ENCODE measurements at regions not wholly inside any gene's neighbourhood (a gene's known extent, or its start where the extent isn't known, plus 50 kb on each side); places are given as distances from the start of the nearest gene placed in this dataset.
"Not testable (repeated sequence)": the region's sequence is repeated elsewhere in the genome, so short reads cannot be mapped to it uniquely, and the experiment has no call there.

- no peaks in the 10 kb centered on the region for H3K9me2 ChIP-seq (replicated peaks; ENCODE audit: insufficient read depth, low read length)
- H3K9ac ChIP-seq (ENCODE audit: low read length), result no peak overlapping the region
- H3F3A ChIP-seq (ENCODE audit: insufficient read depth, low read length), result peaks cover 7% of the 10 kb centered on the region; the same call in 1 of the 2 replicates
- H4K20me1 ChIP-seq (ENCODE audit: insufficient read depth, low read length), result no peaks in the 10 kb centered on the region
- TF ChIP-seq EZH2phosphoT487 (IDR thresholded peaks at IDR 0.05; ENCODE audit: low read length) (no peak), CTCF (IDR thresholded peaks at IDR 0.05; ENCODE audit: low read length) (no peak), EZH2 (optimal IDR thresholded peaks at IDR 0.05; ENCODE audit: low read depth, low read length) (no peak)
- H3K79me2 ChIP-seq (ENCODE audit: low read length), result no peaks in the 10 kb centered on the region
- H3K4me1 ChIP-seq (ENCODE audit: low read length), result peaks cover 8% of the 10 kb centered on the region; the same call in 1 of the 2 replicates
- no peak overlapping the region for H3K27ac ChIP-seq (ENCODE audit: low read length)
- H3K27me3 ChIP-seq (replicated peaks; ENCODE audit: insufficient read depth, low read length), result no peaks in the 10 kb centered on the region
- DNase-seq, result no peak
- H3K4me3 ChIP-seq (ENCODE audit: low read length), result no peak overlapping the region
- H3K36me3 ChIP-seq (replicated peaks; ENCODE audit: insufficient read depth, low read length), result no peaks in the 10 kb centered on the region
- H3K4me2 ChIP-seq (ENCODE audit: low read depth, low read length), result no peak overlapping the region
- no peak overlapping the region for H2AFZ ChIP-seq (ENCODE audit: low read length)
- H3K9me3 ChIP-seq (replicated peaks; ENCODE audit: insufficient read depth, low read length), result no peaks in the 10 kb centered on the region
These were observed 73.6 kb upstream of the ELK3 start for GRCh38 chr12:96120359-96121100.

GRCh38 chr12:96121271-96121711 is 72.9 kb upstream of the ELK3 start:
- peaks cover 8% of the 10 kb centered on the region; the same call in 1 of the 2 replicates for H3K4me1 ChIP-seq (ENCODE audit: low read length)
- no peak overlapping the region for H3K4me3 ChIP-seq (ENCODE audit: low read length)
- no peaks in the 10 kb centered on the region for H4K20me1 ChIP-seq (ENCODE audit: insufficient read depth, low read length)
- H3K4me2 ChIP-seq (ENCODE audit: low read depth, low read length), result peak overlapping the region; percentile 21; the same call in 1 of the 2 replicates
- H3K27ac ChIP-seq (ENCODE audit: low read length), result no peak overlapping the region
- H3K9me2 ChIP-seq (replicated peaks; ENCODE audit: insufficient read depth, low read length), result no peaks in the 10 kb centered on the region
- DNase-seq, result peak; percentile 49
- no peaks in the 10 kb centered on the region for H3K27me3 ChIP-seq (replicated peaks; ENCODE audit: insufficient read depth, low read length)
- H3K36me3 ChIP-seq (replicated peaks; ENCODE audit: insufficient read depth, low read length), result no peaks in the 10 kb centered on the region
- H3K9ac ChIP-seq (ENCODE audit: low read length), result no peak overlapping the region
- no peaks in the 10 kb centered on the region for H3K9me3 ChIP-seq (replicated peaks; ENCODE audit: insufficient read depth, low read length)
- H2AFZ ChIP-seq (ENCODE audit: low read length), result no peak overlapping the region
- no peaks in the 10 kb centered on the region for H3K79me2 ChIP-seq (ENCODE audit: low read length)
- TF ChIP-seq EZH2 (optimal IDR thresholded peaks at IDR 0.05; ENCODE audit: low read depth, low read length) (no peak), EZH2phosphoT487 (IDR thresholded peaks at IDR 0.05; ENCODE audit: low read length) (0 out of 2 replicates have a peak, but pooled peaks have one; percentile 47)
- H3F3A ChIP-seq (ENCODE audit: insufficient read depth, low read length), result peaks cover 7% of the 10 kb centered on the region; the same call in 1 of the 2 replicates

- H3K79me2 ChIP-seq (ENCODE audit: low read length); DNase-seq; H3K9me3 ChIP-seq (replicated peaks; ENCODE audit: insufficient read depth, low read length); H2AFZ ChIP-seq (ENCODE audit: low read length); H3K9me2 ChIP-seq (replicated peaks; ENCODE audit: insufficient read depth, low read length); H3K4me2 ChIP-seq (ENCODE audit: low read depth, low read length); H3K27ac ChIP-seq (ENCODE audit: low read length); H3K36me3 ChIP-seq (replicated peaks; ENCODE audit: insufficient read depth, low read length); H3K9ac ChIP-seq (ENCODE audit: low read length); H3K4me1 ChIP-seq (ENCODE audit: low read length); H4K20me1 ChIP-seq (ENCODE audit: insufficient read depth, low read length); H3F3A ChIP-seq (ENCODE audit: insufficient read depth, low read length); H3K27me3 ChIP-seq (replicated peaks; ENCODE audit: insufficient read depth, low read length); H3K4me3 ChIP-seq (ENCODE audit: low read length): not testable (repeated sequence)
These were observed 65.9 kb upstream of the ELK3 start for GRCh38 chr12:96128292-96128691.

GRCh38 chr12:96130396-96131059 is 63.6 kb upstream of the ELK3 start:
- Histone ChIP-seq H3K4me1 (ENCODE audit: low read length) (no peaks in the 10 kb centered on the region), H2AFZ (ENCODE audit: low read length) (no peak overlapping the region), H3K4me3 (ENCODE audit: low read length) (no peak overlapping the region), H3K27me3 (replicated peaks; ENCODE audit: insufficient read depth, low read length) (no peaks in the 10 kb centered on the region), H3K27ac (ENCODE audit: low read length) (no peak overlapping the region), H3K36me3 (replicated peaks; ENCODE audit: insufficient read depth, low read length) (no peaks in the 10 kb centered on the region), H3K4me2 (ENCODE audit: low read depth, low read length) (no peak overlapping the region), H3F3A (ENCODE audit: insufficient read depth, low read length) (no peaks in the 10 kb centered on the region), H4K20me1 (ENCODE audit: insufficient read depth, low read length) (no peaks in the 10 kb centered on the region), H3K9ac (ENCODE audit: low read length) (no peak overlapping the region), H3K9me2 (replicated peaks; ENCODE audit: insufficient read depth, low read length) (no peaks in the 10 kb centered on the region), H3K79me2 (ENCODE audit: low read length) (no peaks in the 10 kb centered on the region), H3K9me3 (replicated peaks; ENCODE audit: insufficient read depth, low read length) (no peaks in the 10 kb centered on the region)
- no peak for TF ChIP-seq CTCF (IDR thresholded peaks at IDR 0.05; ENCODE audit: low read length)
- TF ChIP-seq EZH2phosphoT487 (IDR thresholded peaks at IDR 0.05; ENCODE audit: low read length), result no peak
- TF ChIP-seq EZH2 (optimal IDR thresholded peaks at IDR 0.05; ENCODE audit: low read depth, low read length), result no peak
- DNase-seq, result no peak
